DOHH2 (cell line): ENCODE measurements at regions not wholly inside any gene's neighbourhood (a gene's known extent, or its start where the extent isn't known, plus 50 kb on each side); places are given as distances from the start of the nearest gene placed in this dataset.

Experiments
- H3F3A ChIP-seq: fragments of 200-600 bp; sonication (generic), shearing (Covaris generic); 2 replicates; pipeline ENCODE4 v1.6.0; 2016; ENCODE audit warnings: antibody characterized with exemption, mild to moderate bottlenecking; ENCODE audit not compliant: control insufficient read depth, insufficient read depth
- H3K27ac ChIP-seq: fragments of 200-600 bp; sonication (generic); 2 replicates; pipeline ENCODE4 v1.5.1; 2014; ENCODE audit warnings: low read depth, mild to moderate bottlenecking, low read length, moderate library complexity
- H3K27me3 ChIP-seq: fragments of 200-600 bp; sonication (generic); 2 replicates; pipeline ENCODE4 v1.6.1; 2014; ENCODE audit warnings: mild to moderate bottlenecking, low read length, mixed read lengths; ENCODE audit not compliant: control insufficient read depth
- H3K36me3 ChIP-seq: fragments of 200-600 bp; sonication (generic); 2 replicates; pipeline ENCODE4 v1.6.1; 2014; ENCODE audit warnings: mild to moderate bottlenecking, low read length, moderate library complexity, mixed read lengths; ENCODE audit not compliant: control insufficient read depth
- H3K4me1 ChIP-seq: fragments of 200-600 bp; sonication (generic); 2 replicates; pipeline ENCODE4 v1.6.1; 2014; ENCODE audit warnings: mild to moderate bottlenecking, low read length, mixed read lengths; ENCODE audit not compliant: control insufficient read depth
- H3K4me2 ChIP-seq: fragments of 200-600 bp; sonication (generic); 2 replicates; pipeline ENCODE4 v1.6.0; 2014; ENCODE audit warnings: mild to moderate bottlenecking, low read length, moderate library complexity
- H3K4me3 ChIP-seq: fragments of 200-600 bp; sonication (generic); 2 replicates; pipeline ENCODE4 v1.5.1; 2014; ENCODE audit warnings: mild to moderate bottlenecking, low read length, mixed read lengths
- H3K79me2 ChIP-seq: fragments of 200-600 bp; sonication (generic); 2 replicates; pipeline ENCODE4 v1.6.1; 2014; ENCODE audit warnings: mild to moderate bottlenecking, low read length, mixed read lengths; ENCODE audit not compliant: control insufficient read depth
- H3K9me2 ChIP-seq: fragments of 200-600 bp; sonication (generic); replicated peaks from 2 replicates; pipeline ENCODE4 v1.6.1; 2014; ENCODE audit warnings: mild to moderate bottlenecking, low read length, mixed read lengths; ENCODE audit not compliant: control insufficient read depth
- H3K9me3 ChIP-seq: fragments of 200-600 bp; sonication (generic); 2 replicates; pipeline ENCODE4 v1.6.1; 2014; ENCODE audit warnings: antibody characterized with exemption, low read length, mixed read lengths; ENCODE audit not compliant: control insufficient read depth, insufficient read depth
- H4K20me1 ChIP-seq: fragments of 200-600 bp; sonication (generic); 2 replicates; pipeline ENCODE4 v1.6.0; 2014; ENCODE audit warnings: low read depth, mild to moderate bottlenecking, antibody characterized with exemption, low read length, moderate library complexity; ENCODE audit not compliant: control insufficient read depth, insufficient read depth
- CTCF ChIP-seq: fragments of 200-600 bp; sonication (generic); IDR thresholded peaks from one replicate; pipeline ENCODE4 v1.5.1; 2014; ENCODE audit warnings: antibody characterized with exemption, mild to moderate bottlenecking, low read depth, low read length; ENCODE audit not compliant: poor library complexity, severe bottlenecking
- EZH2phosphoT487 ChIP-seq: fragments of 200-600 bp; sonication (generic); IDR thresholded peaks from 2 replicates; pipeline ENCODE4 v1.6.1; 2017; ENCODE audit warnings: borderline replicate concordance, mild to moderate bottlenecking, antibody characterized with exemption, low read length, moderate library complexity, mixed read lengths

GRCh38 chr17:79531191-79532095, 79.4 kb downstream of the RBFOX3 start:
- no peaks in the 10 kb centered on the region for H3K9me2 ChIP-seq
- no peaks in the 10 kb centered on the region for H3K36me3 ChIP-seq
- no peak overlapping the region for H3K4me2 ChIP-seq
- H3K9me3 ChIP-seq: no peaks in the 10 kb centered on the region
- no peaks in the 10 kb centered on the region for H3K79me2 ChIP-seq
- H4K20me1 ChIP-seq: no peaks in the 10 kb centered on the region
- H3K27ac ChIP-seq: no peak overlapping the region
- H3K27me3 ChIP-seq: no peaks in the 10 kb centered on the region
- TF ChIP-seq EZH2phosphoT487 (no peak), CTCF (no peak)
- no peak overlapping the region for H3K4me3 ChIP-seq
- no peaks in the 10 kb centered on the region; the same call in 1 of the 2 replicates for H3K4me1 ChIP-seq
- H3F3A ChIP-seq: no peaks in the 10 kb centered on the region

GRCh38 chr17:79530361-79531105, 80.3 kb downstream of the RBFOX3 start:
- H3F3A ChIP-seq: no peaks in the 10 kb centered on the region
- H3K79me2 ChIP-seq: no peaks in the 10 kb centered on the region
- no peak overlapping the region for H3K4me3 ChIP-seq
- no peaks in the 10 kb centered on the region for H3K27me3 ChIP-seq
- no peaks in the 10 kb centered on the region for H3K9me3 ChIP-seq
- no peaks in the 10 kb centered on the region for H3K36me3 ChIP-seq
- no peak overlapping the region for H3K4me2 ChIP-seq
- H3K9me2 ChIP-seq: no peaks in the 10 kb centered on the region
- no peak for TF ChIP-seq CTCF
- no peak for TF ChIP-seq EZH2phosphoT487
- no peak overlapping the region for H3K27ac ChIP-seq
- H4K20me1 ChIP-seq: no peaks in the 10 kb centered on the region
- no peaks in the 10 kb centered on the region; the same call in 1 of the 2 replicates for H3K4me1 ChIP-seq

DNA sequence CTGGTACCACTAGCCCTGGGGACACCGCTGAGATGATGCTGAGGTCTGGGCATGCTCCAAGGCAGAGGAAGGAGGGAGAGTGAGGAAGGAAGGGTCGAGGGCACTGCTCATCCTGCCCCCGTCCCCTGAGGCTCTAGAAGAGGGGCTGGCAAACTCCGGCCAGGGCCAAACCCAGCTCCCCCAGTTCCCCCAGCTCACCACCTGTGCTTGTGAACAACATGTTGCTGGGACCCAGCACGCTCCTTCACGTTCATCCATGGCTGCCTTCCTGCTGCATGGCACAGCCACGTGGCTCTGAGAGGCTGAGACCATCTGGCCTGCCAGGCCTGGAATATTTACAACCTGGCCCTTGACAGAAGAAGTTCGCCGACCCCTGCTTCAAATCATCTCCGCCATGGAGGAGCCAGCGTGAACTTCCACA, 81.2 kb downstream of the RBFOX3 start:
- Histone ChIP-seq H3K4me2 (no peak overlapping the region), H3K4me1 (no peaks in the 10 kb centered on the region; the same call in 1 of the 2 replicates), H3K4me3 (no peak overlapping the region), H3K27me3 (no peaks in the 10 kb centered on the region), H3K9me3 (no peaks in the 10 kb centered on the region), H3K36me3 (no peaks in the 10 kb centered on the region), H3K27ac (no peak overlapping the region), H3F3A (no peaks in the 10 kb centered on the region), H3K9me2 (no peaks in the 10 kb centered on the region), H4K20me1 (no peaks in the 10 kb centered on the region), H3K79me2 (no peaks in the 10 kb centered on the region)
- TF ChIP-seq EZH2phosphoT487: no peak
- no peak for TF ChIP-seq CTCF
